ENCODE measurements at regions not wholly inside any gene's neighbourhood (a gene's known extent, or its start where the extent isn't known, plus 50 kb on each side); places are given as distances from the start of the nearest gene placed in this dataset.
A peak's percentile ranks its signal among the peaks of the same experiment; 100 is the strongest.
"Not testable (repeated sequence)": the region's sequence is repeated elsewhere in the genome, so short reads cannot be mapped to it uniquely, and the experiment has no call there.

GRCh38 chr10:120042705-120043104 is 150.2 kb downstream of the SEC23IP start:
- no peak overlapping the region for H3K4me3 ChIP-seq (ENCODE audit: low read length)
- DNase-seq (ENCODE audit: low read depth, low spot score): peak; percentile 26

GRCh38 chr10:120047373-120047772 is 154.8 kb downstream of the SEC23IP start:
- DNase-seq (ENCODE audit: low read depth, low spot score); H3K4me3 ChIP-seq (ENCODE audit: low read length): not testable (repeated sequence)

- H3K4me3 ChIP-seq (ENCODE audit: low read length): no peak overlapping the region
- no peak for DNase-seq (ENCODE audit: low read depth, low spot score)
Measured at GRCh38 chr10:120047926-120048325, 155.4 kb downstream of the SEC23IP start.

- no peak for DNase-seq (ENCODE audit: low read depth, low spot score)
- H3K4me3 ChIP-seq (ENCODE audit: low read length): no peak overlapping the region
Measured at GRCh38 chr10:120048391-120048790, 155.9 kb downstream of the SEC23IP start.

- no peak overlapping the region for H3K4me3 ChIP-seq (ENCODE audit: low read length)
- no peak for DNase-seq (ENCODE audit: low read depth, low spot score)
Measured at GRCh38 chr10:120051671-120052070, 159.1 kb downstream of the SEC23IP start.

- no peak overlapping the region for H3K4me3 ChIP-seq (ENCODE audit: low read length)
- DNase-seq (ENCODE audit: low read depth, low spot score): no peak
Measured at GRCh38 chr10:120052964-120053702, 160.6 kb downstream of the SEC23IP start.

GRCh38 chr10:120059790-120060189 is 167.3 kb downstream of the SEC23IP start:
- not testable (repeated sequence) for H3K4me3 ChIP-seq (ENCODE audit: low read length); DNase-seq (ENCODE audit: low read depth, low spot score)

GRCh38 chr10:120067427-120067826 is 174.9 kb downstream of the SEC23IP start:
- DNase-seq (ENCODE audit: low read depth, low spot score): no peak
- no peak overlapping the region for H3K4me3 ChIP-seq (ENCODE audit: low read length)

GRCh38 chr10:120069700-120070099 is 177.2 kb downstream of the SEC23IP start:
- no peak overlapping the region for H3K4me3 ChIP-seq (ENCODE audit: low read length)
- peak; percentile 27 for DNase-seq (ENCODE audit: low read depth, low spot score)

GRCh38 chr10:120075349-120075748 is 182.8 kb downstream of the SEC23IP start:
- no peak overlapping the region for H3K4me3 ChIP-seq (ENCODE audit: low read length)
- no peak for DNase-seq (ENCODE audit: low read depth, low spot score)

- DNase-seq (ENCODE audit: low read depth, low spot score): no peak
- no peak overlapping the region for H3K4me3 ChIP-seq (ENCODE audit: low read length)
Measured at GRCh38 chr10:120076996-120077706, 184.6 kb downstream of the SEC23IP start.

GRCh38 chr10:120077707-120078492 is 185.4 kb downstream of the SEC23IP start:
- no peak overlapping the region for H3K4me3 ChIP-seq (ENCODE audit: low read length)
- DNase-seq (ENCODE audit: low read depth, low spot score): peak; percentile 40

- no peak for DNase-seq (ENCODE audit: low read depth, low spot score)
- H3K4me3 ChIP-seq (ENCODE audit: low read length): no peak overlapping the region
Measured at GRCh38 chr10:120085096-120085796, 192.7 kb downstream of the SEC23IP start.

GRCh38 chr10:120086066-120086465 is 193.5 kb downstream of the SEC23IP start:
- no peak for DNase-seq (ENCODE audit: low read depth, low spot score)
- H3K4me3 ChIP-seq (ENCODE audit: low read length): no peak overlapping the region

- H3K4me3 ChIP-seq (ENCODE audit: low read length): no peak overlapping the region
- no peak for DNase-seq (ENCODE audit: low read depth, low spot score)
Measured at GRCh38 chr10:120087109-120087508, 194.6 kb downstream of the SEC23IP start.

- H3K4me3 ChIP-seq (ENCODE audit: low read length): no peak overlapping the region
- DNase-seq (ENCODE audit: low read depth, low spot score): no peak
Measured at GRCh38 chr10:120095875-120096274, 203.3 kb downstream of the SEC23IP start.

- no peak overlapping the region for H3K4me3 ChIP-seq (ENCODE audit: low read length)
Measured at GRCh38 chr10:120097766-120098165, 205.2 kb downstream of the SEC23IP start.

GRCh38 chr10:120098232-120098930 is 205.9 kb downstream of the SEC23IP start:
- no peak for DNase-seq (ENCODE audit: low read depth, low spot score)
- H3K4me3 ChIP-seq (ENCODE audit: low read length): no peak overlapping the region

More at GRCh38 chr10:120097766-120098165, 205.2 kb downstream of the SEC23IP start:
- DNase-seq (ENCODE audit: low read depth, low spot score): no peak
